Ovary (tissue), 7 donors: ENCODE measurements at regions not wholly inside any gene's neighbourhood (a gene's known extent, or its start where the extent isn't known, plus 50 kb on each side); places are given as distances from the start of the nearest gene placed in this dataset.
"Not testable (repeated sequence)": the region's sequence is repeated elsewhere in the genome, so short reads cannot be mapped to it uniquely, and the experiment has no call there.

Experiments
- DNase-seq, 5 donors: peaks; one replicate each; pipeline ENCODE4 v3.0.0-alpha.2; 2019 to 2020
- H3K27ac ChIP-seq, 2 donors: fragments of 200-600 bp; one replicate each; pipeline versions ENCODE4 v1.5.1 to v1.8.0; 2019 to 2022
- H3K27me3 ChIP-seq: fragments of 200-600 bp; one replicate; pipeline ENCODE4 v1.8.0; 2022
- H3K36me3 ChIP-seq: fragments of 200-600 bp; sonication (generic); one replicate; pipeline ENCODE4 v1.5.1; 2019
- H3K4me1 ChIP-seq: one replicate; pipeline ENCODE4 v1.8.1; 2013; ENCODE audit warnings: mild to moderate bottlenecking, moderate library complexity; ENCODE audit not compliant: insufficient read depth
- H3K4me3 ChIP-seq: fragments of 200-600 bp; sonication (generic); one replicate; pipeline ENCODE4 v1.5.1; 2017
- H3K9me3 ChIP-seq, 2 donors: fragments of 200-600 bp in 1 of 2; sonication (generic) in 1 of 2; one replicate each; pipeline versions ENCODE4 v1.5.1 to v1.8.1; 2013 to 2019; ENCODE audit warnings: mild to moderate bottlenecking in 1 of 2, moderate library complexity in 1 of 2
- CTCF ChIP-seq, 3 donors: fragments of 450-650 bp in 2 of 3; fragments of 200-600 bp in 1 of 3; IDR thresholded peaks; one replicate each; pipeline versions ENCODE4 v1.5.1 to v1.8.0; 2016 to 2022; ENCODE audit warnings: antibody characterized with exemption in 3 of 3, mild to moderate bottlenecking in 1 of 3
- EP300 ChIP-seq: sonication (generic); formaldehyde crosslinking; IDR thresholded peaks from one replicate; pipeline ENCODE4 v1.6.1; 2017; ENCODE audit warnings: antibody characterized with exemption
- POLR2A ChIP-seq: fragments of 450-650 bp; IDR thresholded peaks from one replicate; pipeline ENCODE4 v1.6.1; 2017; ENCODE audit warnings: antibody characterized with exemption, mild to moderate bottlenecking, moderate library complexity
- WGBS, 3 donors: extraction: QIAGEN DNeasy Blood & Tissue Kit in 1 of 3; methylation state at CpG; one replicate each; pipeline versions ENCODE4 v1.1.5 to v1.1.7; 2013 to 2017; 5-methylcytosine and 5-hydroxymethylcytosine counted together
- intact Hi-C, 4 donors: fragments of 100-400 bp; cut with DNase I; formaldehyde crosslinking; loops; one replicate each; pipeline versions ENCODE4 v1.11.0 to v1.15.1; 2022 to 2023
- donor health status: DM: no; HTN: no; CAD: no; lungs with moderate emphysema.
- donor health status: DM: no; HTN: no; CAD: no.
- donor health status: Bipolar disorder and iron deficiency.
- donor health status: DM: no; HTN: no; CAD: no.
- donor health status: DM: yes; HTN: yes; CAD: no.

- WGBS, 3 donors = 88 to 95% (median 92%) methylated on average over 2 of the region's 2 CpGs
Observed at GRCh38 chr9:2395814-2396612, 225.6 kb upstream of the VLDLR start.

GRCh38 chr9:2396622-2397285, 224.8 kb upstream of the VLDLR start:
- intact Hi-C loops = no loop called here
- no peak for TF ChIP-seq EP300
- no peak for TF ChIP-seq POLR2A
- no peak for TF ChIP-seq CTCF (IDR thresholded peaks at IDR 0.05)
- no peaks in the 10 kb centered on the region for H3K9me3 ChIP-seq
- 0 to 98% (median 46%) methylated on average over 1 of the region's 1 CpG for WGBS, 3 donors
- no peak overlapping the region for H3K27ac ChIP-seq
- no peak for DNase-seq
- H3K27me3 ChIP-seq = no peaks in the 10 kb centered on the region
- H3K4me1 ChIP-seq = no peaks in the 10 kb centered on the region
- no peak overlapping the region for H3K4me3 ChIP-seq
- H3K36me3 ChIP-seq = no peaks in the 10 kb centered on the region

More at GRCh38 chr9:2395814-2396612, 225.6 kb upstream of the VLDLR start:
- Histone ChIP-seq H3K4me3 (no peak overlapping the region), H3K27ac (no peak overlapping the region), H3K4me1 (no peaks in the 10 kb centered on the region), H3K36me3 (no peaks in the 10 kb centered on the region), H3K9me3 (no peaks in the 10 kb centered on the region), H3K27me3 (no peaks in the 10 kb centered on the region)
- TF ChIP-seq POLR2A (no peak), EP300 (no peak), CTCF (IDR thresholded peaks at IDR 0.05) (no peak)
- intact Hi-C loops = no loop called here
- no peak for DNase-seq

- intact Hi-C loops, DNase-seq, H3K36me3 ChIP-seq, H3K4me1 ChIP-seq, H3K4me3 ChIP-seq, H3K27me3 ChIP-seq, H3K27ac ChIP-seq, H3K9me3 ChIP-seq: not testable (repeated sequence)
Observed at GRCh38 chr9:2397875-2398274, 223.7 kb upstream of the VLDLR start.

GRCh38 chr9:2401746-2402145, 219.8 kb upstream of the VLDLR start:
- H3K4me1 ChIP-seq, H3K27ac ChIP-seq, H3K36me3 ChIP-seq, H3K4me3 ChIP-seq, H3K27me3 ChIP-seq, H3K9me3 ChIP-seq, DNase-seq, intact Hi-C loops: not testable (repeated sequence)
- 57 to 83% (median 64%) methylated on average over 3 of the region's 3 CpGs for WGBS, 3 donors

GRCh38 chr9:2403701-2404100, 217.9 kb upstream of the VLDLR start:
- no peaks in the 10 kb centered on the region for H3K9me3 ChIP-seq
- DNase-seq = no peak
- H3K4me1 ChIP-seq = no peaks in the 10 kb centered on the region
- H3K4me3 ChIP-seq = no peak overlapping the region
- intact Hi-C loops = no loop called here
- WGBS, 3 donors = 0 to 91% (median 41%) methylated on average over 1 of the region's 1 CpG
- H3K27ac ChIP-seq = no peak overlapping the region
- no peaks in the 10 kb centered on the region for H3K36me3 ChIP-seq
- H3K27me3 ChIP-seq = no peaks in the 10 kb centered on the region
- TF ChIP-seq CTCF (IDR thresholded peaks at IDR 0.05) (no peak), EP300 (no peak), POLR2A (no peak)
